ENCODE measurements at regions not wholly inside any gene's neighbourhood (a gene's known extent, or its start where the extent isn't known, plus 50 kb on each side); places are given as distances from the start of the nearest gene placed in this dataset.

- TF ChIP-seq CTCF (IDR thresholded peaks at IDR 0.05) = no peak
- TF ChIP-seq POLR2A (IDR thresholded peaks at IDR 0.05) = no peak
These were observed 544.7 kb upstream of the ROBO2 start for GRCh38 chr3:76495216-76495615.
